Peyer's patch (tissue), 4 donors: ENCODE measurements at regions not wholly inside any gene's neighbourhood (a gene's known extent, or its start where the extent isn't known, plus 50 kb on each side); places are given as distances from the start of the nearest gene placed in this dataset.

ENCODE experiments used
- POLR2A ChIP-seq, 2 donors: fragments of 450-650 bp; IDR thresholded peaks; one replicate each; pipeline ENCODE4 v1.5.1; 2017; ENCODE audit warnings: antibody characterized with exemption in 2 of 2, mild to moderate bottlenecking in 2 of 2, moderate library complexity in 2 of 2
- TF ChIP-seq, protein P1 (sequence below), 6 experiments: fragments of 450-650 bp in 4 of 6; fragments of 200-600 bp in 2 of 6; sonication (generic) in 1 of 6; IDR thresholded peaks; one replicate each; pipeline ENCODE4 v1.5.1; 2017 to 2019; ENCODE audit warnings: antibody characterized with exemption in 6 of 6, mild to moderate bottlenecking in 3 of 6, moderate library complexity in 1 of 6

- TF ChIP-seq POLR2A (IDR thresholded peaks at IDR 0.05): no peak
- TF ChIP-seq, protein P1, sequence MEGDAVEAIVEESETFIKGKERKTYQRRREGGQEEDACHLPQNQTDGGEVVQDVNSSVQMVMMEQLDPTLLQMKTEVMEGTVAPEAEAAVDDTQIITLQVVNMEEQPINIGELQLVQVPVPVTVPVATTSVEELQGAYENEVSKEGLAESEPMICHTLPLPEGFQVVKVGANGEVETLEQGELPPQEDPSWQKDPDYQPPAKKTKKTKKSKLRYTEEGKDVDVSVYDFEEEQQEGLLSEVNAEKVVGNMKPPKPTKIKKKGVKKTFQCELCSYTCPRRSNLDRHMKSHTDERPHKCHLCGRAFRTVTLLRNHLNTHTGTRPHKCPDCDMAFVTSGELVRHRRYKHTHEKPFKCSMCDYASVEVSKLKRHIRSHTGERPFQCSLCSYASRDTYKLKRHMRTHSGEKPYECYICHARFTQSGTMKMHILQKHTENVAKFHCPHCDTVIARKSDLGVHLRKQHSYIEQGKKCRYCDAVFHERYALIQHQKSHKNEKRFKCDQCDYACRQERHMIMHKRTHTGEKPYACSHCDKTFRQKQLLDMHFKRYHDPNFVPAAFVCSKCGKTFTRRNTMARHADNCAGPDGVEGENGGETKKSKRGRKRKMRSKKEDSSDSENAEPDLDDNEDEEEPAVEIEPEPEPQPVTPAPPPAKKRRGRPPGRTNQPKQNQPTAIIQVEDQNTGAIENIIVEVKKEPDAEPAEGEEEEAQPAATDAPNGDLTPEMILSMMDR (IDR thresholded peaks at IDR 0.05): no peak
Observed at GRCh38 chr19:28501976-28502375, 711.0 kb downstream of the UQCRFS1 start.
